Breast epithelium (tissue), 4 donors: ENCODE measurements at regions not wholly inside any gene's neighbourhood (a gene's known extent, or its start where the extent isn't known, plus 50 kb on each side); places are given as distances from the start of the nearest gene placed in this dataset.

Experiments
- DNase-seq, 2 donors: peaks; one replicate each; pipeline ENCODE4 v3.0.0-alpha.2; 2019; ENCODE audit warnings: low spot score in 2 of 2
- H3K27ac ChIP-seq, 2 donors: fragments of 200-600 bp; sonication (generic) in 1 of 2; one replicate each; pipeline ENCODE4 v1.5.1; 2016 to 2019; ENCODE audit warnings: mild to moderate bottlenecking in 1 of 2
- H3K27me3 ChIP-seq, 2 donors: fragments of 200-600 bp; sonication (generic) in 1 of 2; one replicate each; pipeline versions ENCODE4 v1.5.1 to v1.6.0; 2017 to 2019; ENCODE audit warnings: control low read depth in 1 of 2, mild to moderate bottlenecking in 1 of 2
- H3K36me3 ChIP-seq: fragments of 200-600 bp; one replicate; pipeline ENCODE4 v1.5.1; 2019
- H3K4me1 ChIP-seq, 2 donors: fragments of 200-600 bp; sonication (generic); one replicate each; pipeline ENCODE4 v1.5.1; 2016 to 2019; ENCODE audit warnings: control low read depth in 1 of 2
- H3K4me3 ChIP-seq, 3 donors: fragments of 200-600 bp; sonication (generic); 1 replicate in 2 of 3; 2 replicates in 1 of 3; pipeline ENCODE4 v1.5.1; 2016 to 2019; ENCODE audit warnings: mild to moderate bottlenecking in 3 of 3, moderate library complexity in 2 of 3
- H3K9me3 ChIP-seq, 2 donors: fragments of 200-600 bp; sonication (generic) in 1 of 2; one replicate each; pipeline ENCODE4 v1.5.1; 2016 to 2019; ENCODE audit warnings: control low read depth in 1 of 2
- CTCF ChIP-seq, 3 donors: fragments of 450-650 bp; IDR thresholded peaks; one replicate each; pipeline ENCODE4 v1.5.1; 2016 to 2017; ENCODE audit warnings: antibody characterized with exemption in 3 of 3, mild to moderate bottlenecking in 3 of 3, moderate library complexity in 3 of 3
- POLR2A ChIP-seq: fragments of 450-650 bp; IDR thresholded peaks from one replicate; pipeline ENCODE4 v1.6.1; 2016; ENCODE audit warnings: antibody characterized with exemption, mild to moderate bottlenecking, moderate library complexity
- POLR2AphosphoS5 ChIP-seq, 3 donors: sonication (generic); formaldehyde crosslinking; IDR thresholded peaks; one replicate each; pipeline ENCODE4 v1.6.1; 2017; ENCODE audit warnings: antibody characterized with exemption in 3 of 3
- intact Hi-C: fragments of 100-400 bp; cut with DNase I; formaldehyde crosslinking; loops from one replicate; pipeline ENCODE4 v1.15.1; 2023; ENCODE audit warnings: low total_unique reads

- Histone ChIP-seq H3K36me3 (no peaks in the 10 kb centered on the region), H3K27ac (no peak overlapping the region)
- intact Hi-C loops, result no loop called here
Measured at GRCh38 chr12:20260851-20261250, 107.5 kb upstream of the PDE3A start.

DNA sequence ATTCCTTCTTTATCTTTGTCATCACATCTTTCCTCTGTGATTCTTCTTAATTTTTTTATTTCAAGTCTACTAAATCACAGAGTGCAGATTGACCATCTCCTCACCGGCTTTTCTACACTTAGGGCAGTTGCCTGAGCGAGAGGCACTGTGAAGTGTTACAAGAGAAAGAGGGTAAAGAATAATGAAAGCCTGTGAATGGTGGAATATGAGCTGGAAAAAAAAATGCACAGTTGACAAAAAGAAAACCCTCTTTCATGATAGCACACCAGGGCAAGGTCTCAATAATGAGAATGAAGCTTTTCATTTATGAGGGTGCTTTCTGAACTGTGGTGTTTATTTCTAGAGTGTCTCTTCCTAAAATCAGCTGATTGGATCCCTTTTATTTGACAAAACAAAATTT, 106.2 kb upstream of the PDE3A start:
- Histone ChIP-seq H3K4me1 (no peaks in the 10 kb centered on the region), H3K27me3 (no peaks in the 10 kb centered on the region), H3K9me3 (no peaks in the 10 kb centered on the region), H3K27ac (no peak overlapping the region), H3K4me3 (no peak overlapping the region), H3K36me3 (no peaks in the 10 kb centered on the region)
- no peak for DNase-seq
- TF ChIP-seq POLR2A (no peak), CTCF (IDR thresholded peaks at IDR 0.05) (no peak), POLR2AphosphoS5 (IDR thresholded peaks at IDR 0.05) (no peak)
- intact Hi-C loops, result no loop called here

More at GRCh38 chr12:20260851-20261250, 107.5 kb upstream of the PDE3A start:
- TF ChIP-seq POLR2A, result no peak
- no peak for TF ChIP-seq CTCF (IDR thresholded peaks at IDR 0.05)
- no peak for TF ChIP-seq POLR2AphosphoS5 (IDR thresholded peaks at IDR 0.05)
- Histone ChIP-seq H3K4me1 (no peaks in the 10 kb centered on the region), H3K9me3 (no peaks in the 10 kb centered on the region), H3K4me3 (no peak overlapping the region), H3K27me3 (no peaks in the 10 kb centered on the region)
- no peak for DNase-seq

DNA sequence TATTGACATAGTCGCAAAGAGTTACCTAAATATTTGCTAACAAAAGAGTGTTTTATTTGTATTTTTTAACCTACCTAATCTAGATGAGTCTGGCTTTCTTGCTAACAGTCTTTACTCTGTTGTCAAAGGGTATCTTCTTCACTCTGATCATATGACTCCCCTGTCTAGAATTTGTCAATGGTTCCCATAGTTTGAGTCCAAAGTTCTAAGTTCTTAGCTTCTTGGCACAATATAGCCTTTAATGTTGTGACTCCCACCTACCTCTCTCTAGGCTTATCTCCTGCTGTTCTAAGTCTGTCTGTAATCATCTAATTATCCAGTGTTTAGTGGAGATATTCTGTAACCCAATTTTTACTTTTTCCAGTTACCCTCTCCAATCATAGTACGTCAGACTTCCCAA, 104.3 kb upstream of the PDE3A start:
- Histone ChIP-seq H3K4me3 (no peak overlapping the region), H3K9me3 (no peaks in the 10 kb centered on the region), H3K4me1 (no peaks in the 10 kb centered on the region), H3K36me3 (no peaks in the 10 kb centered on the region), H3K27ac (no peak overlapping the region), H3K27me3 (no peaks in the 10 kb centered on the region)
- intact Hi-C loops, result no loop called here
- no peak for TF ChIP-seq CTCF (IDR thresholded peaks at IDR 0.05)
- TF ChIP-seq POLR2AphosphoS5 (IDR thresholded peaks at IDR 0.05), result no peak
- no peak for TF ChIP-seq POLR2A
- DNase-seq, result no peak

GRCh38 chr12:20264608-20265114, 103.7 kb upstream of the PDE3A start:
- TF ChIP-seq POLR2AphosphoS5 (IDR thresholded peaks at IDR 0.05), result no peak
- TF ChIP-seq POLR2A, result no peak
- no peak for TF ChIP-seq CTCF (IDR thresholded peaks at IDR 0.05)
- Histone ChIP-seq H3K9me3 (no peaks in the 10 kb centered on the region), H3K4me3 (no peak overlapping the region), H3K27ac (no peak overlapping the region), H3K36me3 (no peaks in the 10 kb centered on the region), H3K27me3 (no peaks in the 10 kb centered on the region), H3K4me1 (no peaks in the 10 kb centered on the region)
- DNase-seq, result no peak
- intact Hi-C loops, result no loop called here

- TF ChIP-seq CTCF (IDR thresholded peaks at IDR 0.05), result no peak
- no peak for TF ChIP-seq POLR2A
- no peak for TF ChIP-seq POLR2AphosphoS5 (IDR thresholded peaks at IDR 0.05)
- H3K4me3 ChIP-seq, result no peak overlapping the region
- H3K9me3 ChIP-seq, result no peaks in the 10 kb centered on the region
- no peaks in the 10 kb centered on the region for H3K27me3 ChIP-seq
- no peaks in the 10 kb centered on the region for H3K4me1 ChIP-seq
- intact Hi-C loops, result no loop called here
- H3K27ac ChIP-seq, result no peak overlapping the region
- no peak for DNase-seq
- no peaks in the 10 kb centered on the region for H3K36me3 ChIP-seq
Measured at GRCh38 chr12:20268121-20268732, 100.1 kb upstream of the PDE3A start.
